Stimulated activated CD8-positive, alpha-beta memory T cell treated with anti-CD3 and anti-CD28 coated beads, Interleukin-7, amount 100 ng/mL, for 48 hours (primary cell): ENCODE measurements at regions not wholly inside any gene's neighbourhood (a gene's known extent, or its start where the extent isn't known, plus 50 kb on each side); places are given as distances from the start of the nearest gene placed in this dataset.
"Not testable (repeated sequence)": the region's sequence is repeated elsewhere in the genome, so short reads cannot be mapped to it uniquely, and the experiment has no call there.

Experiments
- DNase-seq, 2 donors: peaks; one replicate each; pipeline ENCODE4 v3.0.0-alpha.2; 2020; ENCODE audit warnings: low read depth in 1 of 2; ENCODE audit errors: extremely low read depth in 1 of 2

DNA sequence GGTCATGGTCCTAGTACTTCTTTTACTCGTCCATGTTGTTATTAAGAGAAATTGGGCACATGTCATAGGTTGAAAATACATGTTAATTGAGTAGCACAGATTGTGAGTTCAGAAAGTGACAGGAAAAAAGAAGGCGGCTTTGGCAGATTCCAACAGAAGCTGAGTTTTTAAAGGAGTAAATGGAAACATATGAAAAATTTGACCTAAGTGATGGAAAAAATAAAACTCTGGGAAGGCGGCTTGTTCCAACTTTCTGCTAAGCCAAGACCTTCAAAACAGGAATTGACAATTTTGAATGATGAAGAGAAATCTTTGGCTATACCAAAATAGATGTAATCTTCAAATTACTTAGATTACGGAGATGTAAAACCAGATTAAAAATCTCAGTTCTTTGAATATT is 868.0 kb downstream of the EPHA4 start:
- DNase-seq = no peak

DNA sequence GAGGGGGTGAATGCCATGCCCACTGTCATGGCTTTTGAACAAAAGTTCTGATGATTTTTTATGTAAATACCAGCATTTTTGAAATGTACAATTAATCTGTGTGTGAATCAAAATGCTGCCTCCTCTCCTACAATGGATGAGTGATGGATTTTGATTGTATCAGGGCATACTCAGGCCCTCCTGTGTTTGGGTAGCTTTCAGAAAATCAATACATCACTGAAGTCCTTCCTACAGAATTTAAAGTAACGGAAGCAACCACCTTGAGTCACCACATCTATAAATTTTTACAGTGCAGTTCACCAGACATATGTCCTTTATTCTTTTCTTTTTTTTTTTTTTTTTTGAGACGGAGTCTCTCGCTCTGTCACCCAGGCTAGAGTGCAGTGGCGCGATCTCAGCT is 867.3 kb downstream of the EPHA4 start:
- DNase-seq = no peak

DNA sequence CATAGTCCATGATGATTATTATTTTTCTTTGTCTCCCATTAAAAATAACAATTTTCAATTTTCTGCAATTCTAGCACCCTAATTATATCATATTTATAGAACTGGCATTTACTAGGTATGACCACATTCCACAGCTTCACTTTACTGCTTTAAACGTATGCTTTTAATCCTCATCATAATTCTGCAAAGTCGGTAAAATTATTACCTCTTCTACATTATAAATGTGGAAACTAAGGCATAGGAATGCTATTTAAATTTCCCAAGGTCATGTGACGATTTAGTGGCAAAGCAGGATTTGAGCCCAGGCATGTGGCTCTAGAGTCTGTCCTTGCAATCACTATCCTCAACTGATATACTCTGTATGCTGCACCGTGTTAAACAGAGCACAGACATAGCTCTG is 866.4 kb downstream of the EPHA4 start:
- no peak for DNase-seq

DNA sequence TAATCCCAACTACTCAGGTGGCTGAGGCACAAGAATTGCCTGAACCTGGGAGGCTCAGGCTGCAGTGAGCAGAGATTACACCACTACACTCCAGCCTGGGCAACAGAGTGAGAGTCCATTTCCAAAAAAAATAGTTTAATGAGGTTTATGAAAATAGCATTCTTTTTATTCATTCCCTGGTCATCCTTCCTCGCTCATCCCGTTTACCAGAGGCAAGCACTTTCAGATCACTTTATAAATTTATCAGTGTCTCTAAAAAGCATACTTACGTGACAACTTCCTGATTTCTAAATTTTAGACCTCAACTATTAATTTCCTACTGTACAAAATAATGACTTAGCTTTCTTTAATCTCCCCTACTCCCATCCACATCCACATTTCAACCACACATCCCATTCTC is 864.8 kb downstream of the EPHA4 start:
- DNase-seq = no peak

DNA sequence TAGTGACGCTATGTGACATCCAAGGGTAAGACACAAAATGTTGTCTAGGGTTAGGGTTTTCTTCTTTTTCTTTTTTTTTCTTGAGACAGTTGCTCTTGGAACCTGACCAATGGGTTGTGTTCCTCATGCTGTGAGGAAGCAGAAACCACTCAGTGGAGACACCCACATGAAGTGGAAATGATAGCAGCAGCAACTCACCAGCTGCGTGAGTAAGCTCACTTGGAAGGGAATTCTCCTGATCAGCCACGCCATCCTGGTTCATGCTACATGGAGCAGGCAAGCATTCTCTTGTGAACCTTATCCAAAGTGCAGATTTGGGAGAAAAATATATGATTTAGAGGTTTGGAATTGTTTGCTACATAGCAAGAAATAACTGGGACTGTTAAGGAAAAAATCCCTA is 863.7 kb downstream of the EPHA4 start:
- DNase-seq = no peak

DNA sequence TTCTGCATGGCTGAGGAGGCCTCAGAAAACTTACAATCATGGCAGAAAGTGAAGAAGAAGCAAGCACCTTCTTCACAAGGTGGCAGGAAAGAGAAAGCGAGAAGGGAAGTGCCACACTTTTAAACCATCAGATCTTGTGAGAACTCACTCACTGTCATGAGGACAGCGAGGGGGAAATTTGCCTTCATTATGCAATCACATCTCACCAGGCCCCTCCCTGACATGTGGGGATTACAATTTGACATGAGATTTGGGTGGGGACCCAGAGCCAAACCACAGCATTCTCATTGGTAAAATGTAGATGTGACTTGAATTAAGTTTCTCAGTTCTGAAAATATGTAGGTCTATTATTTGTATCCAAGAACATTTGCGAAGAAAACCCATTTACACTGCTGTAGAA is 854.8 kb downstream of the EPHA4 start:
- no peak for DNase-seq

DNA sequence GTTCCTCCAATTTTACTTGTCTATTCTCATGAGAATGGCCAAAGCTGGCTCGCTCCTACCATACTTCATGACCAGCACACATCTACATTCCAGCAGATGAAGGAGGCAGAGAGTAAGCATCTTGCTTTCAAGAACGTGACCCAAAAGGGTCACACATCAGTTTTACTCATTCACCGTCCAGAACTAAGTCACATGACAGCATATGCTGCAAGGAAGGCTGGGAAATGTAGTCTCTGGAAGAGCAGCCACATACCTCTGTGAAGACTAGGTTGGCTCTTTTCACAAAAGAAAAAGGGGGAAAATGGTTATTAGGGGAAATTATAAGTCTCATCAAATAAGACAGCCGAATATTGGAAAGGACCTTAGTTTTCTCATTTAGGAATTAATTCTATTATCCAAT is 835.3 kb downstream of the EPHA4 start:
- DNase-seq = no peak

DNA sequence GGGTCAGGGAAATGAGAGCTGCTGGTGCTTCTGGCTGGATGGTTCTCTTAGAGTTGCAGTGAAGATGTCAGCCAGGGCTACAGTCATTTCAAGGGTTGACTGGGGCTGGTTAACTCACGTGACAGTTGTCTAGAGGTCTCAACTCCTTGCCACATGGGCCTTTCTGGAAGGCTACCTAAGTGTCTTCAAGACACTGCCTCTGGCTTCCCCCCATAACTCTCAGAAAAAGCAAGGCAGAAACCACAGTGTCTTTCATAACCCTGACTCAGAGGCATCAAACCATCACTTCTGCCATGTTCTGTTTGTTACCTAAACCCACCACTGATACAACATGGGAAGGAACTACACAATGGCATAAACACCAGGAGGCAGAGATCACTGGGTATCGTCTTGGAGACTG is 828.9 kb downstream of the EPHA4 start:
- DNase-seq = no peak

DNA sequence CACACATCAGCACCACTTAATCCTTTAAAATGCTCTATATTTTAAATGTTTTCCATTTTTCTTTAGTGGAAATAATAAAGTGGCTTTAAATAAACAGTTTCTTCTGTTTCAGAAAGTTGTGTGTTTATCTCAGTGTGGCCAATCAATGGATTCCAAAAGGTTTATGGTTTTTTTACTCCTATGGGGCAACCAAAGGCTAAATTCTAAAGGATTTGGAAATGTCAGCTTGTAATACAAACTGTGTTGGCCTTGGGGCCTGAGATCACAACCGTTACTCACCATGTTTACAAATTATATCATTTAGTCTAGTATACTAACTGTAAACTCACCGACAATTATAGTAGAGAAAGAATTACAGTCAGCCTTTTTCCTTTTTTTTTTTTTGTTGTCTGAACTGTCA is 827.2 kb downstream of the EPHA4 start:
- no peak for DNase-seq

DNA sequence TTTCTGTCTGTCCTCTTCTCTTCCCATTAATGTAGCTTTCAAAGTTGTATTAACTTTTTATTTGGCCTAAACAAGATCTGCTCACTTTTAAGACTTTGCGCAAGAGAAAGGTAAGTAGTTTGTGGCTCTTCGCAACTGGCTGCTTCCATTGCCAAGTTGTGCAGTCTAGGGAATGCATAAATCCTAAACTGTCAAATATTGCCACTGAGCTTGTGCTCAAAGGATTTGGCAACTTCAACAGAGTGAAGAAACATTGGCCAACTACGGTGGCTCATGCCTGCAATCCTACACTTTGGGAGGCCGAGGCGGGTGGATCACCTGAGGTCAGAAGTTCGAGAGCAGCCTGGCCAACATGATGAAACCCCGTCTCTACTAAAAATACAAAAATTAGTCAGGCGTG is 826.4 kb downstream of the EPHA4 start:
- no peak for DNase-seq

DNA sequence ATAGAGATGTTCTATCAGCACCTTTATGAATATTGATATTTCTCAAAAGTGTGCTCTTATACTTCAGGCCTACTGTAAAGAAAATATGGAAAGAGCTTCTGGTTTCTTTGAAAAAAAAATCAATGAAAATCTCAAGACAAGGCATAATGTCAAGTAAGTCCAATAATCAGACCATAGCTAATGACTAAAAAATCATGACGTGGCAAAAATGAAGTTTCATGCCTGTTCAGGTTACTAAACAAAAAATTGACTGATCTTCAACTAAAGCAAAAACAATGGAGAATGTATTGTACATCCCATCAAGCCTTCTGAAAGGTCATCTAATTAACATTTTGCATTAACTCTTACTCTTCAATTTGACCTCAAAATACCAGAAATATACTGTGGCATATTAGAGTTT is 824.4 kb downstream of the EPHA4 start:
- no peak for DNase-seq

DNA sequence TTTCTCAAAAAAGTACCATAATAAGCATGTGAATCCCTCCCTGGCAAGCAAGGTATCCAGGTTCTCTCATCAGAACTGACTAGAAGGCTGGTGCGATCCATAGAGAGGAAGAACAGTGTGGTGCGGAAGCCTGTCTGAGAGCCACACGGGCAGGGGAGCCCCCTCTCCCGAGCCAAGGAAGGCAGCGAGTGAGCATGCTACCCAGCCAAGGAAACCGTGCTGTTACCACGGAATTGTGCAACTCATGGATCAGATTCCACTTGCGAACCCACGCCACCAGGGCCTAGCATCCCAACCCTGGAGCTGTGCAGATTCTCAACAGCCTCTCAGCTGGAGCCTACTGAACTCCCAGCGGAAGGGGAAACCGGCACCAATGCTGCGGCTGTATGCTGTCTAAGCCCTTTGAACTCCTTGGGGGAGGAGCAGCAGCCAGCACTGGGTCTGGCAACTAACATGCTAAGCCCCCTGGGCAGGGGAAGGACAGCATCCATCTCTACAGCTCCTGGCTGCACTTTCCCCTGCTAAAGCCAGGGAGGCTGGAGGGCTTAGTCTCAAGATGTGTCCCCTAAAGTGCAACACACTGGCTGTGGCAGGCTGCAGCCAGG is 823.1 kb downstream of the EPHA4 start:
- no peak for DNase-seq

DNA sequence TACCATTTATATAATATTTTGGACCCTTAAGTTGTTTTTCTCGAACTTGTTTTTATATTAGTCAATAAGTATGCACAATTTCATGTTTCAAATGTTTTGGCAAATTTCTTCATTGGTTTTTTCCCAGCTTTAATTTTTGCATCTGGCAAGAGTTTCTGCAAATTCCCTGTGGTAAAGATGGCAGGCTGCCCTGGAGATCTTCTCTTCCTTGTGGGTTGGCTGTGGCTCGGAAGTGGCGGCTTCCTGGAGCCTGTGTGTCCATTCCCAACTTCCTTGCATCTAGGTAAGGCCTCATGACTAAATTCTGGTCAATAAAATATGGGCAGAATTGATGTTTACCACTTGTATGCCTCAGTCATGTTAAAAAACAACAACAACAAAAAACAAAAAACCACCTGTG is 818.6 kb downstream of the EPHA4 start:
- no peak for DNase-seq

DNA sequence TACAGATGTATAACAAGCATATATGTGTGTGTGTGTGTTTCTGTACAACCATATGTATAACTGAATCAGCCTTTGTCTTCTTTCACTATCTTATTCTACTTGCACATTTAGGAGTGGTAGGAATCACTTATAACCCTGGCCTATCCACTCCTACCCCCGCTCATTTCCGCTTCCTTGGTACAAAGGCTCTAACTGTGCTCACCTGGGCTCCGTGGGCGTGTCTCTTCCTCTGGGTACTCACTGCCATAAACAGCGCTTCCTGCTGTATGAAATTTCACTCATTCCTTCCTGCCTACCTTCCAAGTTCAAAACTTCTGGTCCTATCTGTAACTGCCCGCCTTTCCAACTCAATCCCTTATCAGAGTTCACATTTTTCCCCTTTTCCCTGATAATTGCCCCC is 815.5 kb downstream of the EPHA4 start:
- no peak for DNase-seq

DNA sequence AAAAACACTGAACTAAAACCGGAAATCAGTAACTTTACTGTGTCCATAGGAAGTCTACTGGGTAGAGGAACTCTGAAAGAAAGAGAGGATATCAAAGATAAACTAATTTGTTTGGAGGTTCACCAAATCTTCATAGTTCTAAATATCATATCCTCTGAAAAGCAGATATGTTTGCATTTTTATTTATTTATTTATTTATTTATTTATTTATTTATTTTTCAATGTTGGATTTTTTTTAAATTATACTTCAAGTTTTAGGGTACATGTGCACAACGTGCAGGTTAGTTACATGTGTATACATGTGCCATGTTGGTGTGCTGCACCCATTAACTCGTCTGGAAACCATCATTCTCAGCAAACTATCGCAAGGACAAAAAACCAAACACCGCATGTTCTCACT is 813.7 kb downstream of the EPHA4 start:
- DNase-seq = not testable (repeated sequence)

DNA sequence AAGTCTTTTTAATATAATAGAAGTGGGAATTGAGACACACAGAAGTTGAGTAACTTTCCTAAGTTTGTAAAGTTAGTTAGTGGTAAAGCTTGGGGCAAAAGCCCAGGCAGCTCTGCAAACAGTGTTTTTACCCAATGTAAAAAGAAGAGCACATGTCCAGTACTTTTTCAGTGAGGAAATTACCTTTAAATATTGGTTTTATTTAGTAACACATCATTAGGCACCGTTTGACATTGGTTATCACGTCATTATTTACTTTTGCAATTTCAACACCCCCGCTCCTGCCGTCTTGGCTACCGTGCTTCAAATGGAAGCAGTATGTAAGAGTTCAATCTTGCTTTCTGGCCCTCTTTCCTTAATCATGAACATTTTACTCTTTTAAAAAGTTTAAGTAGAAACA is 807.9 kb downstream of the EPHA4 start:
- DNase-seq = no peak

DNA sequence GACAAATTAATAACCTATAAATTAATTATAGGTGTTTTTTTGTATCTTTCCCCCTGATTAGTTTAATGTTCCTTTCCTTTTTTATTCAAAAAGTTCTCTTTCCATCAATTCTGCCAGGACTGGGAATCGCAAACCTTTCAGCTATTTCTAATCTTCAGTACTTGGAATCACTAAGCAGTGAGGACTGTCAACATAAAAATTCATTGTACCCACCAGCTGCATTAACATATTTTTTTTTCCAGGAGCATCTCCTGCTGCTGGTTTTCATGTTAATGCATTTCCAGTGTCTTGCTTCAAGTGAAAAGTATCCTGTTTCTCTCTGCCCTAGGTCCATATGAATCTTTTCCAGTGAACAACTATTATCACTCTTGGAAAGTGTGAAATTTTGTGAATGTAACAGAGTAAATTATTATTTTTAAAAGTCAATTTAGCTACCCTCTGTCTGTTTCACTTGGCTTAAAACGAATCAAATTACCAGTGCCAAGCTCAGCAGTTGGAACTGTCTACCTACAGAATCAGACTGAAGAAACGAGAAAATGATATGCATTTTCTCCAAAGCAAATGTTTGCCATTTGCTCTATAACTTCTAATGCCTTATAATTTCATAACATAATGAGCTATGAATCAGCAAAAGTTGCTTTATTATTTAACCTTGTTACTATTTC is 804.4 kb downstream of the EPHA4 start:
- DNase-seq = no peak

DNA sequence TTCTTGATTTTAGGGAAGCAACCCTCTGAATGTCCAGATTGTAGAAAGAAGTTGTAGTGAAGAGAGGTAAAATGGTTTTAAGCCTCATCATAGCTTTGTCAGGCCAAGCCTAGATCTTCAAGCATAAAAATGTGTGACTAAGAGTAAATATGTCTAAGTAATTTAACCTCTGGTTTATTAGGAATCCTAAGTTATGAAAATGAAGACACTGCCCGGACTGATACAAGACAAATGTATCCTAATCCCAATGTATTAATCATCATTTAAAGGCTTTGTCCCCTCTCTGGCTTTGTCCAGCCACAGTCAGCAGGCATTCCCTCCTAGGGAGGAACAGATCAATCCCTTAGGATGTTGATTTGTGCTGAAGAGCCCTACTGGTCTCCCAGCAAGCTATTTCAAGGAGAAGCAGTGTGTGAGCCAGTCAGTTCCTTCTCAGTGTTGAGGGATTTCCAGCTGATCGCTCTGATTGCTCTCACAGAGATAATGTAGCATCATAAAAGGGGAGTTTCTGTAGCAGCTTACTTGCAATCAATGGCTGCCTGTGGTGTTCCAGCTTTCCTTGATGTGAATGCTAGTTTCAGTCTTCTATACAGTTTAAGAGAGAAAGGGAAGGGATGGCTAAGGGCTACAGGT is 796.1 kb downstream of the EPHA4 start:
- DNase-seq = no peak

DNA sequence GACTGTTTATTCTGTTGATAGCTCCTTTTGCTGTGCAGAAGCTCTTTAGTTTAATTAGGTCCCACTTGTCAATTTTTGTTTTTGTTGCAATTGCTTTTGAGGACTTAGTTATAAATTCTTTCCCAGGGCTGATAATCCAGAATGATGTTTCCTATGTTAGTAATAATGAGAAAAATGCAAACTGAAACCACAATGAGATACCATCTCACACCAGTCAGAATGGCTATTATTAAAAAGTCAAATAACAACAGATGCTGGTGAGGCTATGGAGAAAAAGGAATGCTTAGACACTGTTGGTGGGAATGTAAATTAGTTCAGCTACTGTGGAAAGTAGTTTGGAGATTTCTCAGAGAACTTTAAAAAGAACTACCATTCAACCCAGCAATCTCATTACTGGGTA is 793.0 kb downstream of the EPHA4 start:
- DNase-seq = not testable (repeated sequence)

DNA sequence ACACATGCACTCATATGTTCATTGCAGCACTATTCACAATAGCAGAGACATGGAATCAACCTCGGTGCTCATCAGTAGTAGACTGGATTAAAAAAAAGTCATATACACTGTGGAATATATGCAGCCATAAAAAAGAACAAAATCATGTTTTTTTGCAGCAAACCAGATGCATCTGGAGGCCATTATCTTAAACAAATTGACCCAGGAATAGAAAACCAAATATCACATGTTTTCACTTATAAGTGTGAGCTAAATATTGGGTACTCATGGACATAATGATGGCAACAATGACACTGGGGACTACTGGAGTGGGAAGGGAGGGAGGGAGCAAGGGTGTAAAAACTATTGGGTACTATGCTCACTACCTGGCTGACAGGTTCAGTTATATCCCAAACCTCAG is 792.6 kb downstream of the EPHA4 start:
- DNase-seq = no peak

DNA sequence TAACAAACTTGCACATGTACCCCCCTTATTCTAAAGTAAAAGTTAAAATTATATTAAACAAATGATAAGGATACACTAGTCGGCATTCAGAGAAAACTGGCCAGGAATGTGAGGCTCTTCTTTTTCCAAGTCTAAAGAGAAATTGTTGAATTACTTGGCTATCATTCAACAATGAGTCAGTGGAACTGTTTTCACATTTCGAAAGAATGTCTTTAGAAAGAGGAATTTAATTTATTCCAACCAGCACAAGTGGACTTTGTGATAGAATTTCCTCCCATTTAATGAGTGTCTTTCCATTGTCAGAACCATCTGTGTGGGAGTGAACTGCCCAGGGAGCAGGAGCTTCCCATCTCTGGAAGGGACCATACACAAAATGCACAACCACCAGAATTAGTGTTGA is 792.2 kb downstream of the EPHA4 start:
- no peak for DNase-seq

DNA sequence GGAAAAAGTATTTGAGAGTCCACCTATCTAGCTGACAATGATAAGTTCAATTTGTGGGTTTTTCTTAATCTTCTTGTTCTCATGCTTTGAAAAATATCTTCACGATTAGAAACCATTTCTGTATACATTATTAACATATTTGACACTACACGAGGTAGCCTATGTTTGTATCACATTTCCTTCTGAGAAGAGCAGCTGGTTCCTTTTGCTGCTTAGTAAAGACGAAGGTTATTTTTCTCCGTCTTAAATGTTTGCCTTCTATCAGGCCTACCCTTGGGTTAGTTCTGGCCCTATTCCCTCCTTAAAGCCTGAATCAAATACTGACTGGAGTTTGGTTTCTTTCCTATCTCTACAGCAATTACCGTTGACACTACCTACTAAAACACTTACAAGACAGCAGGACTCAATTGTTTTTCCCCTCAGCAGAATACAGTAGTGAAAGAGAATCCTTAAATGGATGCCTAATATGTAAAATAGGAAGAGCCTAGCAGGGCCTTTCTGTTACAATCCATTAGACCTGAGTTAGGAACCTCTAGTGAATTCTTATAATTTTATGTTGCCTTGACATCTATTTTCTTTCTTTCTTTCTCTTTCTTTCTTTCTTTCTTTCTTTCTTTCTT is 790.4 kb downstream of the EPHA4 start:
- no peak for DNase-seq
